ENCODE measurements at regions not wholly inside any gene's neighbourhood (a gene's known extent, or its start where the extent isn't known, plus 50 kb on each side); places are given as distances from the start of the nearest gene placed in this dataset.
"Not testable (repeated sequence)": the region's sequence is repeated elsewhere in the genome, so short reads cannot be mapped to it uniquely, and the experiment has no call there.

GRCh38 chr15:30794388-30794787 is 109.3 kb upstream of the FAN1 start:
- 81 to 87% methylated on average over 6 of the region's 6 CpGs for WGBS, 2 donors
- no peaks in the 10 kb centered on the region for H3K27me3 ChIP-seq
- H3K27ac ChIP-seq, result no peak overlapping the region
- H3K4me3 ChIP-seq, result no peak overlapping the region
- no peaks in the 10 kb centered on the region for H3K36me3 ChIP-seq
- no peaks in the 10 kb centered on the region for H3K9me3 ChIP-seq
- no peaks in the 10 kb centered on the region for H3K4me1 ChIP-seq
- TF ChIP-seq CTCF (IDR thresholded peaks at IDR 0.05), result no peak
- TF ChIP-seq EP300 (IDR thresholded peaks at IDR 0.05), result no peak
- no peak for TF ChIP-seq POLR2A (IDR thresholded peaks at IDR 0.05)
- no peak for DNase-seq (ENCODE audit: low spot score in 2 of 2)

GRCh38 chr15:30799565-30799964 is 104.2 kb upstream of the FAN1 start:
- not testable (repeated sequence) for H3K4me3 ChIP-seq; H3K27me3 ChIP-seq; DNase-seq (ENCODE audit: low spot score in 2 of 2); H3K4me1 ChIP-seq; H3K36me3 ChIP-seq; H3K27ac ChIP-seq; H3K9me3 ChIP-seq
- WGBS, 2 donors, result 54 to 64% methylated on average over 2 to 5 of the region's 5 CpGs

GRCh38 chr15:30801140-30801895 is 102.4 kb upstream of the FAN1 start:
- TF ChIP-seq CTCF (IDR thresholded peaks at IDR 0.05), result peak in 3 of 5 experiments; percentile 5 to 13 (median 13)
- not testable (repeated sequence) for H3K4me3 ChIP-seq; H3K27me3 ChIP-seq; H3K9me3 ChIP-seq; H3K27ac ChIP-seq; H3K36me3 ChIP-seq; DNase-seq (ENCODE audit: low spot score in 2 of 2); H3K4me1 ChIP-seq
- WGBS, 2 donors, result 47 to 64% methylated on average over 15 to 16 of the region's 16 CpGs

- DNase-seq (ENCODE audit: low spot score in 2 of 2); H3K4me1 ChIP-seq; H3K27me3 ChIP-seq; H3K36me3 ChIP-seq; H3K9me3 ChIP-seq; H3K4me3 ChIP-seq; H3K27ac ChIP-seq: not testable (repeated sequence)
- WGBS, 2 donors, result 64 to 73% methylated on average over 2 of the region's 2 CpGs
Measured at GRCh38 chr15:30802001-30802400, 101.7 kb upstream of the FAN1 start.

GRCh38 chr15:30803703-30804102 is 100.0 kb upstream of the FAN1 start:
- 89 to 97% methylated on average over 9 to 14 of the region's 15 CpGs for WGBS, 2 donors
- H3K27me3 ChIP-seq; H3K4me1 ChIP-seq; H3K9me3 ChIP-seq; H3K27ac ChIP-seq; H3K36me3 ChIP-seq; DNase-seq (ENCODE audit: low spot score in 2 of 2); H3K4me3 ChIP-seq: not testable (repeated sequence)

- Histone ChIP-seq H3K9me3 (no peaks in the 10 kb centered on the region), H3K4me1 (no peaks in the 10 kb centered on the region), H3K36me3 (no peaks in the 10 kb centered on the region), H3K27ac (no peak overlapping the region), H3K4me3 (no peak overlapping the region), H3K27me3 (no peaks in the 10 kb centered on the region)
- WGBS, 2 donors, result 87 to 89% methylated on average over 19 of the region's 19 CpGs
- no peak for TF ChIP-seq POLR2A (IDR thresholded peaks at IDR 0.05)
- no peak for TF ChIP-seq EP300 (IDR thresholded peaks at IDR 0.05)
- TF ChIP-seq CTCF (IDR thresholded peaks at IDR 0.05), result no peak
- no peak for DNase-seq (ENCODE audit: low spot score in 2 of 2)
Measured at GRCh38 chr15:30816430-30816829, 87.3 kb upstream of the FAN1 start.

- not testable (repeated sequence) for H3K27me3 ChIP-seq
Measured at GRCh38 chr15:30823068-30823813, 80.5 kb upstream of the FAN1 start.

More at GRCh38 chr15:30823068-30823813, 80.5 kb upstream of the FAN1 start:
- not testable (repeated sequence) for H3K4me1 ChIP-seq; H3K36me3 ChIP-seq; H3K9me3 ChIP-seq; H3K27ac ChIP-seq; DNase-seq (ENCODE audit: low spot score in 2 of 2)
- peak overlapping the region in 2 of 4 donors; percentile 18 to 23 for H3K4me3 ChIP-seq
- 78 to 82% methylated on average over 13 to 15 of the region's 15 CpGs for WGBS, 2 donors

All from tibial nerve (tissue), 4 donors.